Inferior parietal cortex (tissue), 1 donor: ENCODE measurements at regions not wholly inside any gene's neighbourhood (a gene's known extent, or its start where the extent isn't known, plus 50 kb on each side); places are given as distances from the start of the nearest gene placed in this dataset.
"Not testable (repeated sequence)": the region's sequence is repeated elsewhere in the genome, so short reads cannot be mapped to it uniquely, and the experiment has no call there.

ENCODE experiments used
- DNase-seq: peaks from one replicate; pipeline ENCODE4 v3.0.0-alpha.2; 2016; ENCODE audit errors: extremely low spot score

GRCh38 chr2:168300460-168300859 is 53.1 kb upstream of the STK39 start:
- no peak for DNase-seq

GRCh38 chr2:168304024-168304681 is 56.8 kb upstream of the STK39 start:
- no peak for DNase-seq

GRCh38 chr2:168307379-168307778 is 60.0 kb upstream of the STK39 start:
- DNase-seq, result no peak

- no peak for DNase-seq
Observed at GRCh38 chr2:168310580-168310979, 63.2 kb upstream of the STK39 start.

- DNase-seq, result no peak
Observed at GRCh38 chr2:168311261-168311910, 64.0 kb upstream of the STK39 start.

GRCh38 chr2:168312036-168312822 is 64.8 kb upstream of the STK39 start:
- no peak for DNase-seq

- no peak for DNase-seq
Observed at GRCh38 chr2:168314236-168314635, 66.8 kb upstream of the STK39 start.

GRCh38 chr2:168315331-168316072 is 68.1 kb upstream of the STK39 start:
- DNase-seq, result no peak

GRCh38 chr2:168316073-168316440 is 68.7 kb upstream of the STK39 start:
- no peak for DNase-seq

GRCh38 chr2:168317282-168317681 is 69.9 kb upstream of the STK39 start:
- no peak for DNase-seq

GRCh38 chr2:168320267-168320666 is 72.9 kb upstream of the STK39 start:
- no peak for DNase-seq

GRCh38 chr2:168322325-168323007 is 75.1 kb upstream of the STK39 start:
- no peak for DNase-seq

GRCh38 chr2:168323529-168324021 is 76.2 kb upstream of the STK39 start:
- no peak for DNase-seq

- no peak for DNase-seq
Observed at GRCh38 chr2:168326572-168326971, 79.2 kb upstream of the STK39 start.

GRCh38 chr2:168327328-168327727 is 79.9 kb upstream of the STK39 start:
- DNase-seq, result no peak

- DNase-seq, result no peak
Observed at GRCh38 chr2:168328421-168328820, 81.0 kb upstream of the STK39 start.

GRCh38 chr2:168330624-168331423 is 83.4 kb upstream of the STK39 start:
- no peak for DNase-seq

- not testable (repeated sequence) for DNase-seq
Observed at GRCh38 chr2:168335254-168335653, 87.9 kb upstream of the STK39 start.

- DNase-seq, result no peak
Observed at GRCh38 chr2:168336786-168337388, 89.5 kb upstream of the STK39 start.

GRCh38 chr2:168338292-168338691 is 90.9 kb upstream of the STK39 start:
- no peak for DNase-seq
